ENCODE measurements at regions not wholly inside any gene's neighbourhood (a gene's known extent, or its start where the extent isn't known, plus 50 kb on each side); places are given as distances from the start of the nearest gene placed in this dataset.

DNA sequence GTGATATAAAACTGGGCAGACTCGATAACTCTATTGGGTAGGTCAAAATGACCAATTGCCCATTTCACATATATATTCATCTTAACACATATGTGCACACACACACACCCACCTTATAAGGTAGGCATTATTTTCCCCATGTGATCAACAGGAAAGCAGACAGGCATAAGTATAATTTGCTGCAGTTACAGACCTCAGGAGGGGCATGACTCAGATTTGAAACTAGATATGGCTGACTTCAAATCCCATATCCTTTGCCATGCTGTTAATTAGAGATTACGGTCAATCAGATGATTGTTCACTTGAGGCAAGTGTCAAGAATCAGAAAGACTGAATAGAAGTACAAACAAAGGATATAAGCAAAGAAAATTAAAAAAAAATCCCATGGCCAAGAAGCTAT lies 910.6 kb downstream of the NTRK3 start:
- DNase-seq = peak; percentile 26

DNA sequence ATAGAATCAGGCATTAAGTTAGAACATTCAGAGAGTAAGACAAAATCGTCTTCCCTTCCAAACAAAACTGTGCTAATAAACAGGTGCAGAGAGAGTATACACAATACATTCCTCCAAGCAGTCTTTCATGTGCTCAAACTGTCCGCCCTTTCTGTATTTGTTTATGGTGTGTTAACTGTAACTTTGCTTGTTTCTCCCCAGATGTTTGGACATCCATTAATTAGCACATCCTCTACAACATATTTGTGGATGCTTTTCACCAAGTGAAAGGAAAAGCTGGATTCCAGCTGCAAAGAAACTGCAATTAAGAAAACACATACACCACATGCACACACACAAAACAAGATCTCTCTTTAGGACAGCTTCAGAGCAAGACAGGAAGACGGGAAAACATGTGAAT lies 912.6 kb downstream of the NTRK3 start:
- no peak for DNase-seq

DNA sequence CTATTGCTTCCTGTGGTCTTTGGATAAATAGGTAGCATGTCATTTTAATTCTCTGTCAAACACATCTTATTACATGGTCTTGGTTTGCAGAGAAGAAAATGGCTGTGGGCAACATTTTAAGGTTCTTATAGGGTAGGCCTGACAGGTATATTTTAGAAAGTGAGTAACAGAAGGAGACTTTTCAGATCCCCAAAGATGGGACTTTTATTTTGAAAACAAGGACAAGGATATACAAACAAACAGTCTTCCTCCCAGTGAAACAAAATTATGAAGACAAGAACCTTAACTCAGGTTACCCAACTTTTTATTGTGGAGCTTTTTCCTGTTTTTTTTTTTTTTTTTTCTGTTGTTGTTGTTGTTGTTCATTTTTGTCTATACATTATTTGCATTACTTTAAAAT lies 916.2 kb downstream of the NTRK3 start:
- DNase-seq = no peak

DNA sequence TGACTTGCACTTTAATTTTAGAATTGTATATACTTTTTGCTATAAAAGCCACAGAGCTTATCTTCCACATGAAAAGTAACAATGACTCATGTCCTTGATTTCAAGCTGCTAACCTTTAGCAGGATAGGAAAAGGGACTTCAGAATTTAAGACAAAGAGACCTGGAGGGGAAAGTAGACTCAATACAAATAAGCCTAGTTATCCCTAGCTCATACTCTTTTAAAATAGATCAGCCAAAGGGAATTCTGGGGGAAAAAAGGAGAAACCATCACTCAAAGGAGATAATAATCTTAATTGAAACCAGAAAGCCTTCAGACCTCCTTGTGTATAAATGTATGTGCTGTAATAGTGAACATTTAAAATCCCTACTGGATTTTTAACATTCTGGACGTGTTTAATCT lies 930.3 kb downstream of the NTRK3 start:
- DNase-seq = no peak

DNA sequence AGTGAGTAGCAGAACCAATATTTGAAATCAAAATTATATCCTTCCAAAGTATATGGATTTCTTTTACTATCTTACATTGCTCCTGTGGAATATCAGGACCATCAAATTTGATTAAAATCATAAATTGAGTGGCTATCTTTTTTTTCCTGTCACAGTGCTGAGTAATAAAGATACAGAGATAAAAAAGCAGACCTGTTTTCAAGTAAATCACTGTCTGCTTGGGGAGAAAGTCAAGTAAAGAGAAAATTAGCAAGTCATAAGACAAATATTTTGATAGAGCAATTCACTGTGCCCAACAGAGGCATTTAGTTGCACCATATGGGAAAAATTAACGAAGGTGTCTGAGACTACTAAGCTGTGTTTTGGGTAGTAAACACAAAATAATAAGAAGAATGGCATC lies 933.7 kb downstream of the NTRK3 start:
- DNase-seq = no peak

DNA sequence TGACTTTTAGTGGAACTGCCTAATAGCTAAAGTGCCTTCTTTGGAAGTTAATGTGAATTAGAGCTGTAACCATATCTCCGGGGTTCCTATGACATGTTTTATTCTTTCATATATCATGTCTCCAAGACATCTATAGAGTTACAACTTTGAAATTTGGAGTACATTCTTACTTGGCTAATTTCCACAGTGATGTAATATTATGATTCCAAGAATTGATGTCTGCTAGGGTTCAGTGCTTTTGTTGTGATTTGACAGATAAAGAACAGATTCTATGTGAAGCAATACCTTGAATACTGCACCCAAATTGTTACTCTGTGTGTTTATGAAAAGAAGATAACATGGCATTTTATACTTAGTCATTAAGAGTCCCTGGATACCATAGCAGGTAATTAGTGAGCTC lies 934.3 kb downstream of the NTRK3 start:
- no peak for DNase-seq

DNA sequence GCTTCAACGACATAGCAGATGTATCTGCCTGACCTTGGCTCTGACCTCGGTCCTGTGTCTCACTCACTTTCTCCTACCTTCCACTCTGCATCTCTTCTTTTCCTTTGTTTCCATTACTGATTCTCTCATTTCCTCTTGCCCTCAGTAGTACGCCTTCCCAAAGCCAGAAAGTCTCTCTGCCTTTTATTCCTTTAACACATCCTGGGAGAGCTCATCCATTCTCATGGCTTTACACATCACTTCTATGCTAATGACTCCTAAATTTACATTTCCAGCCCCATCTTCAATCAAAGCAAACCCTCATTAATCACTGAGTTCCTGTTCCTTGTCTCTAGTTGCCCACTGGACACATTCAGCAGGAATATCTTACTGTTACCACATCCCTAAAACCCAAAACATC lies 938.6 kb downstream of the NTRK3 start:
- DNase-seq = no peak

DNA sequence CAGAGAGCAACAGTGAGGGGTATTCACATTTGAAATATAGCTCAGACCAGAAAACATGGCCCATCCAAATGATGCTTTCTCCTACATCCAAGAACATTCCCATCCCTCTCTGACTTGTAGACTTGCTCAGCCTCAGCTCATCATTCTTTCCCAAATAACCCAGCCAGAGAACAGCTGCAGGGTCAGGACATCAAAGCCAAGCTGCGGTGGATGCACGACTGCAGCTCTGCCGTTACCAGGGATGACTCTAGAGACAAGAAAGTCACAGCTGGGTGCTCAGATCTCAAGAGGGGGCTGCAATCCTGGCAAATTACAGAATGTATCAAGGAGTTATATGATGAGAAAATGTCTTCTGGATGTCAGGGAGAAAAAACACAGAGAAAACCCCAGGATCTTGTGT lies 944.3 kb downstream of the NTRK3 start:
- DNase-seq = no peak

DNA sequence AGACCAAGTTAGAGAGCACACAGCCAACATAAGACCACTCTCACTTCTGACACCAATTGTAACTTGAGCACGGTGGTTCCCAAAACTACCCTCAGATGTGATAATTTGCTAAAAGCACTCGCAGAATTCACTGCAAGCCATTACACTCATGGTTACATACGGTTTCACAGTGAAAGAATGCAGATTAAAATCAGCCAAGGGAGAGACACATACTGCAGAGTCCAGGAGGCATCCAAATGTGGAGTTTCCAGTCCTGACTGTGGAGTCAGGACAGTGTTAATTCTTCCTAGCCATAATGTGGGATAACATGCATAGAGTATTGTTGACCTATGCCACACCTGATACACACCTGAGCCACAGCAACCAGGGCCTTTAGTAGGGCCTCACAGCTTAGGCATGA lies 956.4 kb downstream of the NTRK3 start:
- no peak for DNase-seq

DNA sequence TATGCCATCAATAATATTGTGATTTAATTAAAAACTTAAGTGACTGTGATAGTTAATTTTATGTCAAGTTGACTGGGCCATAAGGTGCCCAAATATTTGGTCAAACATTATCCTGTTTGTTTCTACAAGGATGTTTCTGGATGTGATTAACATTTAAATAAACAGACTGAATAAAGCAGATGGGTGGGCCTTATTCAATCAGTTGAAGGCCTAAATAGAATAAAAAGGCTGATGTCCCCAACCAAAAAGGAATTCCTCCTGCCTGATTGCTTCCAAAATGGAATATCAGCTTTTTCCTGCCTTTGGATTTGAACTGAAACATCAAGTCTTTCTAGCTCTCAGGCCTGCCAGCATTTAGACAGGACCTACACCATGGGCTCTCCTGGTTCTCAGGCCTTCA lies 961.7 kb downstream of the NTRK3 start:
- no peak for DNase-seq

DNA sequence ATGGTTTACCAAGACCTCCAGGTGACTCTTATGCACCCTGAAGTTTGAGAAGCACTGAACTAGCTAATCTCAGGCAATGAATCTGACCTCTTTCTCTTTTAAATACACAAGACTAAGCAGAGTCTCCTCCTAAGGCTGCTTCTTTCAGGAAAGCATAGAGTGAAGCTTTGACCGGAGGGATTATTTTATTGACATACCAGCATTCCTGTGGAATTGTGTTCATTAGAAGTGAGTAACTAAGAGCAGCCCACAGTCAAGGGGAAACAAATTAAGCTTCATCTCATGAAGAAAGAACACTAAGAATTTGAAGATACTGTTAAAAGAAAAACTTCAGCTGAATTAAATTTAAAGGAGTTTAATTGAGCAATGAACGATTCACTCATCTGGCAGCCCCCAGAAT lies 963.5 kb downstream of the NTRK3 start:
- no peak for DNase-seq

DNA sequence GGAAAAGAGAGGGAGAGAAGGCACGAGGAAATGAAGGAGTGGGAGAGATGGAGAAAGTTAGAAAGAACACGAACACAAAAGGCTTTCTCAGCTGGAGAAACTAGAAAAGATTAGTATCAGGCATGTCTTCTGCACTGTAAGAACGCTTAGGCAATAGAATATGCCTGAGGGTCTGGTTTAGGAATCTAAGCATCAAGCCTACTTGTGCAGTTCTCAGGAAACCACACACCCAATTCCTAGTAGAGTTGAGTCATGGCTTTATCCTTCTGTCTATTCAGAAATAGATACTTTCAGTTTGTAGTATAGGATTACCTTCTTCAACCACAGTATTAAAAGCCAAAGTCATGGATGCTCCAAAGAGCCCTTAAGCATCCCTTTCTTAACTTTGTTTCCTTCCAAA lies 969.4 kb downstream of the NTRK3 start:
- DNase-seq = no peak

DNA sequence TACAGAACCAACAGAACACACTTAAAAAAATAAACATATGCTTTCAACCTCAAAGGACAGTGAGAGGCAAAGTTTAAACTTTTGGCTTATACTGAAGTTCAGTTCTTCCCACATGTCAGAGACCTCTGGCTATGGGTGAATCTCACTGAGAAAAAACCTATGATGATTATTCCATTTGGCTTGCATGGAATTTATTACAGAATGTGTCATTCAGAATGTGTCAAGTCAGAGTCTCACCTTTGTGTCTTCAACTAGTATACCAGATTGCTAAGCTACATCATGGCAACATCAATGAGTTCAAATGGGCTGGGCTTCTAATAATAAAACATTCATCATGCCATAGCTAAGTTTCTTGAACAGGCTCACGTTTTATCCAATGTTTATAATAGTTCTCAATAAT lies 987.0 kb downstream of the NTRK3 start:
- DNase-seq = no peak

DNA sequence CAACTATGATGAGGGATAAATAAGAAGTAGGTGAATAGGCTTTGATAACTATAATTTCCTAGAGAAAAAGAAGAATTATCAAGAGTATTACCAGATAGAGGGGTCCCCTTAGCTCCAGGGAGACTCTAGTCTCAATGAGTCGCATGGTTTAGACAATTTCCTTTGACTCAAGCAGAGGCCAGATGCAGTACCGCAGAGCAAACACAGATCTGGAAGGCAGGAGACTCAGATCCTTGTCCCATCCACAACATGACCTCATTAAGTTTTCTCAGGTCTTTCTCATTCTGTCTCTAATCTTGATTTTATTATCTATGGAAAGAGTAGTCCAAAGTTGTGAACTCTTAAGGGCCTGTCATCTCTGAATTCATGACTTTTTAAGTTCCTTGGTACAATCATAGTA lies 987.9 kb downstream of the NTRK3 start:
- no peak for DNase-seq

DNA sequence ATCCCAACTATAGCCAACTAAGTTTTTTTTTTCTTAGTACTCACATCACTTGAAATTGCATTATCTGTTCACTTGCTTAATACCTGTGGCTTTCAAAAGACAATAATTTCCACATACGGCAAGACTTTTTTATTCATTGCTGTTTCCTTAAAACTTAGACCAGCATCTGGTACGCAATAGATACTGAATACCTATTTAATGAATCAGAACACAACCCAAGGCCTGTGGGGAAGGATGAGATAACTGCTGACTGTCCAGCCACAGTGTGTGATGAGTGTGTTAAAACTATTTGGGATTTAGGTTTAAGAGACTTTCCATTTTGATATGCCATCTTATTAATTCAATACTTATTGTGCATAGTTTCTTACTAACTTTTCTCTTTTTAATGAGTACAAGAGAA lies 988.7 kb downstream of the NTRK3 start:
- DNase-seq = no peak

DNA sequence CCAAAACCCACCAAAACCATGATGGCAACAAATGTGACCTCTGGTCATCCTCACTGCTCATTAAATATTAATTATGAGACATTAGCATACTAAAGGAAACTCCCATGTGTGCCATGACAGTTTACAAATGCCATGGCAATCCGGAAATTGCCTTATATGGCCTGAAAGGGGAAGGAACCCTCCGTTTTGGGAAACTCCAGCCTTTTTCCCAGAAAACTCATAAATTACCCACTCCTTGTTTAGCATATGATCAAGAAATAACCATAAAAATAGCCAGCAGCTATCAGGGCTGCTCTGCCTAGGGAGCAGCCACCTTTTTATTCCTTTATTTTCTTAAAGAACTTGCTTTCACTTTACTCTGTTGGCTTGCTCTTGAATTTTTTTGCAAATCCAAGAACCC lies 992.7 kb downstream of the NTRK3 start:
- no peak for DNase-seq

DNA sequence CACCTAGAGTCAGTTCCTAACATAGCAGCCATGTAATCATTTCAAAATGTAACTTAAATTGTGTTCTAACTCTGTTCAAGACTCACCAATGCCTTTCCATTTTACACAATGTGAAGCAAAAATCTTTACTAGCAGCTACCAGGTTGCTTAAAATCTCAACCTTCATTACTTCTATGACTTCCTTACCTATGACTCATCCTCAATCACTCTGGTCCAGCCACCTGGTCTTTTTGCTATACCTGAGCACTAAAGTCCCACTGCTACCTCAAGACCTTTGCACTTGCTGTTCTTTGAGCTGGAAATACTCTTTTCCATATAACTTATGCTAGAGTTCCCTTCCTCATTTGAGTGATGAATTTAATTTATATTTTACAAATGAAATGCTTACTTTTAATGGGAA lies 993.2 kb downstream of the NTRK3 start:
- no peak for DNase-seq

DNA sequence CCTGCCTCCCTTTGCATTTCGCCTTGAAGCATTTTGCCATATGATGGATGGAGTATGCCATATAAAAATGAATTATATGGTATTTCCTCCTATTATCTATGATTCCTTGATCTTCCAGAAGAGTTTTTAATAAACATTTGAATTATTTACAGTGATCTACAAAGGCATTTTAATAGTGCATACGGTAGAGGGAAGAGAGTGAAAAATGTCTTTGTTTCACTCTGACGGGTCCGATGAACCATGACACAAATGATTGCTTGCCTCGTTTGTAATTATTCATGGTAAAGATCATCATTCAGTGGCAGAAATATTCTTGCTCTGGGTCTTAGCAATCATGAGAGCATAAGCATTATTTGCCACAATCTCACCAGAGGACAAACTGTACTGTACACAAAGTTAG lies 1010.9 kb downstream of the NTRK3 start:
- no peak for DNase-seq

DNA sequence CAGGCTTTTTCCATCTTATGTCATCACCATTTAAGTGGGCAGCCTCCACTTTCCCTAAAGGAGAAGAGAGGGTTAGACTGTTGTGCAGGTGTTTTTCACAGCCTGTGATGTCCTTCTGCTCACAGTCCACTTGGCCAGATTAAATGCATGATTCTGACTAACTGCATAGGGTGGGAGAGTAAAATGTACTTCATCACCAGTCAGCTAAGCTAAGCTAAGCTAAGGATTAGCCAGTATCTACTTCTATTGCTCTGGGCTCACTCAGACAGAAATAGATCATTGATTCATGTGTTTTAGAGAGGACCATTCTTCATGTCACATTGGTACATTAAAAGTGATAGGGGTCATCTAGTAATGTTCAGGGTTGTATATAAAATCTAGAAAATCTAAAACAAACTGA lies 1013.1 kb downstream of the NTRK3 start:
- DNase-seq = no peak

DNA sequence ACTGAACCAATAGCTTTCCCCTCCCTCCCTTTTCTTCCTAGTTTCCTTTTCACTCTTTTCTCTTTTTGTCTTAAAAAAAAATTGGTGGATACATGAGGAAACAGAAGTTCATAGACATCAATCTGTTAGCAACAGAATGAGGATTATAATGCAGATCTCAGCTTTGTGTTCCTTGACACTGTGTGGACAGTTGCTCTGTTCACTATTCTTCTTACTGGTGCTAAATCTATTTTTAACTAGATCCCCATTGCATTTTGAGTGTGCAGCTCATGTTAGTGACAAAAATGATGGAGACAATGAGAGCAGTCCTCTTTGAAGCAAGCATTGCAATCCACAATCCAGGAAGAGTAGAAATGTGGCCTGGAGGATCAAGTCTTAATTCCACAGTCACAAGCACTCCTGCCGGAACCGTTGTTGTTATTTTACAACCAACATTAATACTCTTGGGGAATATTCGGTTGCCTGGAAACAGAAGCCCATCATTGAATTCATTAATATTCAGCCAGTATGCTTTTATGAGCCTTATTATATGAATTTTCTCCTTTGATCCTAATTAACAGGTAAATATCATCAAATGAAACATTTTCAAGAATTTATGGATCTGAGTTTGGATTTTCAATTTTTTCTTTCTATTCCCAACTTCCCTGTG lies 1016.8 kb downstream of the NTRK3 start:
- DNase-seq = no peak

DNA sequence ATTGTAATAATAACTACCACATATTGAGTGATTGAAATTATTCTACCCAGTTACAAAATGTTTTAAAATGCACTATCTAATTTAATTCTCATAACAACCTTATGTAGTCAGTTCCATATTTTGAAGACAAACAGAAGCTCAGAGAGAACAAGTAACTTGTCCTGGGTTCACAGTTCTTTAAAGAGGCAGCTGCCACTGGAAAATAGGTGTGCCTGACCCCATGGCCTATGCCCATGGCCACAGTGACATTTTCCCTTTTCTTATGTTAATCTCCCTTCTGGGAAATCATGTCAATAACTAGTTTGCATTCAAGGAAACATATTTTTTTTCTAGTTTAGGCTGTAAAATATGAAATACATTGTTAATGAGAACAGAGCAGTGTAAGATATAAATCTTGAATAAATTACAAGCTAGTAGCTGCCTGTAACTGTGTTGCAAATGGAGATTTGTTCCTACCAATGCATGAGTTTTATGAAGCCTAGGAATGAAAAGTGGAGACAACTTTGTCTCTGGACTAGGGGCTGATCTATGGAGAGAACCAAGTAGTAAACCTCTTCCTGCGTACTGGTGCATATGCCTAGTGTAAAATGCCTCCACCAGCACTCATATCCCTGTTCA lies 1018.0 kb downstream of the NTRK3 start:
- DNase-seq = no peak

DNA sequence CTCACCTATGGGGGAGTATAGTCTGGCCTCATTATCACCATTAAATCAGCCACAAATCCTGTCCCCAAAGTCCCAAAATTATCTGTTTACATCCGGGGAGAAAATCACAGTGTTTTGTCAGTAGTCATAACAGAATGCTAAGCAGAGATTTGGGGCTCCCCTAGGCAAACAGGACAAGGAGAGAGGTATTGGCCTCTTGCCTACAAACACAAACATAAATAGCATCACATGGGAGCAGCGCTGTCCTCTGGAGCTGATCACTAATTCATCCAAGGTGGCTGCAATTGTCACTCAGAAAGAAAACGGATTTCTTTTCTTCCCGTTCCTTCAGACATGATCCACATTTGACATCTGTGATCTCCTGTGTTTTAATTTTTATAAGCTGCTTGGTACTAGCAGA lies 1028.1 kb downstream of the NTRK3 start:
- DNase-seq = no peak

DNA sequence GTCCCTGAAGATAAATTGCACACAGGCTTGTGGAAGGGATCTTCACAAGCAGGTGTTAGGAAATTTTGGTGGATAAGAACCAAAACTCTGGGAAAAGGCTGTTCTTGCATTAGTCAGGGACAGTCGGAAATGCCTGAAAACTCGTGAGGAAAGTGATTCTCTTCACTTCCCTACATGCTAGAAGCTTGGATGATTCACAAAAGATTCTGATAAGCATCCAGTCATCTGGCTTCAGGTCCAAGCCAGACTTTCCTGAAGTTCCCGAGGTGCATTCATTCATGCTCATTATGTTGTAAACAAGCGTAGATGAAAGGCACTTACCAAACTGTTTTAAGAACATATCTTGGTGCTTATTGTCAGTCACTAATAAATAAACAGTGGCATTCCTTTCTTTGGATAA lies 1028.7 kb downstream of the NTRK3 start:
- DNase-seq = no peak

DNA sequence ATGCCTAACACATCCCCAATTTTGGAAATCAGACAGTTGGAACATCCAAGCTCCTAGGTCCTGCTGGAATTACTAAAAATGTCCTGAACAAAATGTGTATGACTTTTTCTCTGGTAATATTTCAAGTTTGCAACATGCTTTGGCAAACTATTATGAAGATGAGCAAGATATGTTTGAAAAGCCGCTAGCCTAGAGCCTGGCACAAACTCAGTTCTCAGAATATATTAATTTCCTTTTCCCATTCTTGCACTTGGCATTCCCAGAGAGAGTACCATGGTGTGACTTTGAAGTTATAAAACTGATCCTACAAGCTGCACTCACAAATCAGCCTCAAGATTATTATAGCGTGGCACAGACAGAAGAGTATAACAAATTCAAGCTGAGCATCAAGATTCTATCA lies 1031.1 kb downstream of the NTRK3 start:
- no peak for DNase-seq

DNA sequence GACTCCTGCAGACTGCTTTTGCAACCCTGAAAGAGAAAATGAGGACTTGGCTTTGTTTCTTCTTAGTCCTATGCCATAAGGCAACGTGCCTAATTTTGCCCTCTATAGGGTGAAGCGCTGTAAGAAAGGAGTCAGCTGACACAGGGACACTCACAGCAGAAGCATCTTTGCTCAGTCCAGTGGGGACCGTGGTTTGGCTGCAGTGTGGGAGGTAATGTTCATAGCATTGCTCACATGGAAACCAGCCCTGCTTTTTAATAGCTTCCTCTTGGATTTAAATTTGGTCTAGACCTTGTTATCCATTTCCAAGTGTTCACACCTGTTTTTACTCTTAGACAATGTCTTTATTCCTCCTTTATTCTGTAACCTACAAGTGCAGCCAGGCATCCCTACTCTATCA lies 1032.1 kb downstream of the NTRK3 start:
- DNase-seq = no peak
